ENCODE measurements at regions not wholly inside any gene's neighbourhood (a gene's known extent, or its start where the extent isn't known, plus 50 kb on each side); places are given as distances from the start of the nearest gene placed in this dataset.

DNA sequence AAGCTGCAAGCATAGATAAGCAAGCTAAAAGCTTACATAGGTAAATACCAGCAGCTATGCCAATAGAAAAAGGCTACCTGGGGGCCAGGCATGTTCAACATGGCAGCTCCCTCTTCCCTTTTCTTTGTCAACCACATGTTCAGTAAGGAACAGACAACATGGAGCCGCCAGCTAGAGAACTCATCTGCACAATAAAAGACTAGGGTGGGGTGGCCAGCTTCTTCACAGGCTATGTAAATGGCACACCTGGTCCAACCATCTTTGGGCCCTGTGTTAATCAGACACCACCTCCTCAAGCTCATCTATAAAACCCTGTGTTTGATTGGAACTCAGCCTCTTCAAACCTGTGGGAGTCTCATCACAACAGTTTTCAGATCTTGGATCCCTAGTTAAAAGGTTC is 129.7 kb upstream of the TMPO start:
- Histone ChIP-seq H3K27me3 (ENCODE audit: low read length) (no peaks in the 10 kb centered on the region), H2AFZ (ENCODE audit: low read depth, low read length, severe bottlenecking) (no peak overlapping the region)

DNA sequence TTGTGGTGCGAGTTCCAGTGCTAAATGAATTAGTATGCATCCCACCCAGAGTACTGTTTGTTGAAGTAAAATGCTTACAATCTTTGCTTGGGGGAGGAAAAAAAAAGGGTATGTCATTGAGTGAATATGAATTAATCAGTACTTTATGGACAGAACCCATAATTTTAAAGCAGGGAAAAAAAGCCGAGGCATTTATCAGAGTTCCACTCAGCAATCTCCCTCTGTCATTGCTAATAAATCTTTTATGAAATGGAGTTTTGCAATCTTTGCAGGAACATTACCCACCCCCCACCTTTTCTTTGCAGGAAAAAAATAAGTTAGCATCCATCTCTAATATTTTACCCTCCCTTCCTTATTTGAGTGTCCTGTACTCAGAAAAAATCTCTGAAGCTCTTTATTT is 127.9 kb upstream of the TMPO start:
- Histone ChIP-seq H3K9ac (ENCODE audit: low read length) (no peak overlapping the region), H3K79me2 (ENCODE audit: insufficient read depth, low read length) (no peaks in the 10 kb centered on the region), H3K4me2 (ENCODE audit: low read depth, low read length, poor library complexity, severe bottlenecking) (no peak overlapping the region), H2AFZ (ENCODE audit: low read depth, low read length, severe bottlenecking) (no peak overlapping the region), H3K9me3 (ENCODE audit: insufficient read depth, low read length) (no peaks in the 10 kb centered on the region), H3K9me2 (replicated peaks; ENCODE audit: insufficient read depth, low read length) (no peaks in the 10 kb centered on the region), H3K27me3 (ENCODE audit: low read length) (no peaks in the 10 kb centered on the region), H4K20me1 (ENCODE audit: low read depth, low read length) (no peaks in the 10 kb centered on the region), H3K27ac (ENCODE audit: low read depth, low read length) (no peak overlapping the region), H3F3A (ENCODE audit: insufficient read depth) (no peaks in the 10 kb centered on the region), H3K36me3 (ENCODE audit: low read length) (no peaks in the 10 kb centered on the region), H3K4me3 (ENCODE audit: insufficient read depth, low read length, poor library complexity, severe bottlenecking) (no peak overlapping the region)
- TF ChIP-seq, protein P1, sequence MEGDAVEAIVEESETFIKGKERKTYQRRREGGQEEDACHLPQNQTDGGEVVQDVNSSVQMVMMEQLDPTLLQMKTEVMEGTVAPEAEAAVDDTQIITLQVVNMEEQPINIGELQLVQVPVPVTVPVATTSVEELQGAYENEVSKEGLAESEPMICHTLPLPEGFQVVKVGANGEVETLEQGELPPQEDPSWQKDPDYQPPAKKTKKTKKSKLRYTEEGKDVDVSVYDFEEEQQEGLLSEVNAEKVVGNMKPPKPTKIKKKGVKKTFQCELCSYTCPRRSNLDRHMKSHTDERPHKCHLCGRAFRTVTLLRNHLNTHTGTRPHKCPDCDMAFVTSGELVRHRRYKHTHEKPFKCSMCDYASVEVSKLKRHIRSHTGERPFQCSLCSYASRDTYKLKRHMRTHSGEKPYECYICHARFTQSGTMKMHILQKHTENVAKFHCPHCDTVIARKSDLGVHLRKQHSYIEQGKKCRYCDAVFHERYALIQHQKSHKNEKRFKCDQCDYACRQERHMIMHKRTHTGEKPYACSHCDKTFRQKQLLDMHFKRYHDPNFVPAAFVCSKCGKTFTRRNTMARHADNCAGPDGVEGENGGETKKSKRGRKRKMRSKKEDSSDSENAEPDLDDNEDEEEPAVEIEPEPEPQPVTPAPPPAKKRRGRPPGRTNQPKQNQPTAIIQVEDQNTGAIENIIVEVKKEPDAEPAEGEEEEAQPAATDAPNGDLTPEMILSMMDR (IDR thresholded peaks at IDR 0.05; ENCODE audit: insufficient read depth, low read length, poor library complexity, severe bottlenecking), result no peak
- no peak for TF ChIP-seq EZH2phosphoT487 (conservative IDR thresholded peaks at IDR 0.05; ENCODE audit: low read length)

More for the DNA sequence above, 129.7 kb upstream of the TMPO start:
- Histone ChIP-seq H3K4me3 (ENCODE audit: insufficient read depth, low read length, poor library complexity, severe bottlenecking) (no peak overlapping the region), H3F3A (ENCODE audit: insufficient read depth) (no peaks in the 10 kb centered on the region), H3K36me3 (ENCODE audit: low read length) (no peaks in the 10 kb centered on the region), H3K9ac (ENCODE audit: low read length) (no peak overlapping the region), H3K9me2 (replicated peaks; ENCODE audit: insufficient read depth, low read length) (no peaks in the 10 kb centered on the region), H3K27ac (ENCODE audit: low read depth, low read length) (no peak overlapping the region), H3K9me3 (ENCODE audit: insufficient read depth, low read length) (no peaks in the 10 kb centered on the region), H3K79me2 (ENCODE audit: insufficient read depth, low read length) (no peaks in the 10 kb centered on the region), H4K20me1 (ENCODE audit: low read depth, low read length) (no peaks in the 10 kb centered on the region), H3K4me2 (ENCODE audit: low read depth, low read length, poor library complexity, severe bottlenecking) (no peak overlapping the region)
- no peak for TF ChIP-seq EZH2phosphoT487 (conservative IDR thresholded peaks at IDR 0.05; ENCODE audit: low read length)
- TF ChIP-seq, protein P1 (IDR thresholded peaks at IDR 0.05; ENCODE audit: insufficient read depth, low read length, poor library complexity, severe bottlenecking), result no peak

DNA sequence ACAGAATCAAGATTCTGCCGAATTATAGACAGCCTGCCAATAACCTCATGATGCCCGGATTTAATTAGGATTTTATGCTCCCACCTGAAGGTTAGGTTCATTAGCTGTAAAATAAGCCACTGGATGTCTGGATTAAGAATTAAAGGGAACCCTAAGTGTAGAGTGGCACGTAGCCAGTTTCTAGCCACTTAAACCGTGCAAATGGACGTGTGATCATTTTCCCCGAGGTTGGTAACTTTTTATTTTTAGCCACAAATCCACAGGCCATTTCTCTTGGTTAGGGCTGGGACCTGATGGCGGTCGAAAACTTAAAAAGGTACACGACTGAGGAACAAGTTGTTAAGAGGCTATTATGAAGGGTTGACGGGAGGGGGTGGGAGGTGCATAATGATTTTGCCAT is 127.3 kb upstream of the TMPO start:
- Histone ChIP-seq H3K27me3 (ENCODE audit: low read length) (no peaks in the 10 kb centered on the region), H3F3A (ENCODE audit: insufficient read depth) (no peaks in the 10 kb centered on the region), H3K9me2 (replicated peaks; ENCODE audit: insufficient read depth, low read length) (no peaks in the 10 kb centered on the region), H3K36me3 (ENCODE audit: low read length) (no peaks in the 10 kb centered on the region), H3K27ac (ENCODE audit: low read depth, low read length) (no peak overlapping the region), H3K79me2 (ENCODE audit: insufficient read depth, low read length) (no peaks in the 10 kb centered on the region), H3K9ac (ENCODE audit: low read length) (no peak overlapping the region), H3K4me2 (ENCODE audit: low read depth, low read length, poor library complexity, severe bottlenecking) (no peak overlapping the region), H2AFZ (ENCODE audit: low read depth, low read length, severe bottlenecking) (no peak overlapping the region), H3K9me3 (ENCODE audit: insufficient read depth, low read length) (no peaks in the 10 kb centered on the region), H4K20me1 (ENCODE audit: low read depth, low read length) (no peaks in the 10 kb centered on the region), H3K4me3 (ENCODE audit: insufficient read depth, low read length, poor library complexity, severe bottlenecking) (no peak overlapping the region)
- TF ChIP-seq, protein P1 (IDR thresholded peaks at IDR 0.05; ENCODE audit: insufficient read depth, low read length, poor library complexity, severe bottlenecking), result no peak
- no peak for TF ChIP-seq EZH2phosphoT487 (conservative IDR thresholded peaks at IDR 0.05; ENCODE audit: low read length)
